ENCODE measurements at regions not wholly inside any gene's neighbourhood (a gene's known extent, or its start where the extent isn't known, plus 50 kb on each side); places are given as distances from the start of the nearest gene placed in this dataset.
A peak's percentile ranks its signal among the peaks of the same experiment; 100 is the strongest.

DNA sequence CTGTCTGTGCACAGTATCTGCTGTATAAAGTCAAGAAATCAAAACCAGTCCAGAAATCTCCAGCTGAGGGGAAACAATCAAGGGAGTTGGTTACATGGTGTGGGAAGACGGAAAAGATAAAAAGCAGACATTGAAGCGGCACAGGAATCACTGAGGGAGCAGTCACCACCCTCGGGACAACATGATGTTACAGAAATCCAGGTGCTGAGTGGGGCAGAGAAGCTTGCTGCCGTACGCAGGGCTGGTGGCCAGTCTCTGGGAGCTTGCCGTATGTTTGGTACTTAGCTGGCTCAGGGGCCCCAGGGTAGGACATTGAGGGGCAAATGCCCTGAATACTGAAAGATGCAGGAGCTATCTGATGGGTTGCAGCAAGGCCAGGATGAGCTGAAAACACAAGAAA lies 237.9 kb downstream of the EDEM1 start:
- H3K4me1 Mint-ChIP-seq (ENCODE audit: unreplicated experiment) = no peaks in the 10 kb centered on the region
- TF ChIP-seq, protein P1, sequence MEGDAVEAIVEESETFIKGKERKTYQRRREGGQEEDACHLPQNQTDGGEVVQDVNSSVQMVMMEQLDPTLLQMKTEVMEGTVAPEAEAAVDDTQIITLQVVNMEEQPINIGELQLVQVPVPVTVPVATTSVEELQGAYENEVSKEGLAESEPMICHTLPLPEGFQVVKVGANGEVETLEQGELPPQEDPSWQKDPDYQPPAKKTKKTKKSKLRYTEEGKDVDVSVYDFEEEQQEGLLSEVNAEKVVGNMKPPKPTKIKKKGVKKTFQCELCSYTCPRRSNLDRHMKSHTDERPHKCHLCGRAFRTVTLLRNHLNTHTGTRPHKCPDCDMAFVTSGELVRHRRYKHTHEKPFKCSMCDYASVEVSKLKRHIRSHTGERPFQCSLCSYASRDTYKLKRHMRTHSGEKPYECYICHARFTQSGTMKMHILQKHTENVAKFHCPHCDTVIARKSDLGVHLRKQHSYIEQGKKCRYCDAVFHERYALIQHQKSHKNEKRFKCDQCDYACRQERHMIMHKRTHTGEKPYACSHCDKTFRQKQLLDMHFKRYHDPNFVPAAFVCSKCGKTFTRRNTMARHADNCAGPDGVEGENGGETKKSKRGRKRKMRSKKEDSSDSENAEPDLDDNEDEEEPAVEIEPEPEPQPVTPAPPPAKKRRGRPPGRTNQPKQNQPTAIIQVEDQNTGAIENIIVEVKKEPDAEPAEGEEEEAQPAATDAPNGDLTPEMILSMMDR (IDR thresholded peaks at IDR 0.05; ENCODE audit: unreplicated experiment) = no peak
- no peaks in the 10 kb centered on the region for H3K27me3 Mint-ChIP-seq (ENCODE audit: unreplicated experiment)
- DNase-seq (ENCODE audit: low spot score) = no peak
- H3K9me3 Mint-ChIP-seq (ENCODE audit: unreplicated experiment) = peaks cover 17% of the 10 kb centered on the region
- H3K4me3 Mint-ChIP-seq (ENCODE audit: unreplicated experiment) = no peak overlapping the region
- no peak overlapping the region for H3K27ac Mint-ChIP-seq (ENCODE audit: unreplicated experiment)
- no peaks in the 10 kb centered on the region for H3K36me3 Mint-ChIP-seq (ENCODE audit: low read depth, unreplicated experiment)

- Mint-ChIP-seq H3K36me3 (ENCODE audit: low read depth, unreplicated experiment) (no peaks in the 10 kb centered on the region), H3K9me3 (ENCODE audit: unreplicated experiment) (peaks cover 17% of the 10 kb centered on the region), H3K4me1 (ENCODE audit: unreplicated experiment) (no peaks in the 10 kb centered on the region), H3K27ac (ENCODE audit: unreplicated experiment) (no peak overlapping the region), H3K27me3 (ENCODE audit: unreplicated experiment) (no peaks in the 10 kb centered on the region), H3K4me3 (ENCODE audit: unreplicated experiment) (no peak overlapping the region)
- peak; percentile 75 for DNase-seq (ENCODE audit: low spot score)
- TF ChIP-seq, protein P1 (IDR thresholded peaks at IDR 0.05; ENCODE audit: unreplicated experiment) = peak; percentile 71
These were observed 238.8 kb downstream of the EDEM1 start for GRCh38 chr3:5426094-5426883.

GRCh38 chr3:5427021-5427420 lies 239.5 kb downstream of the EDEM1 start:
- no peaks in the 10 kb centered on the region for H3K4me1 Mint-ChIP-seq (ENCODE audit: unreplicated experiment)

GRCh38 chr3:5427938-5428337 lies 240.4 kb downstream of the EDEM1 start:
- H3K36me3 Mint-ChIP-seq (ENCODE audit: low read depth, unreplicated experiment) = no peaks in the 10 kb centered on the region
- H3K4me3 Mint-ChIP-seq (ENCODE audit: unreplicated experiment) = no peak overlapping the region
- H3K27ac Mint-ChIP-seq (ENCODE audit: unreplicated experiment) = no peak overlapping the region
- H3K4me1 Mint-ChIP-seq (ENCODE audit: unreplicated experiment) = no peaks in the 10 kb centered on the region
- no peaks in the 10 kb centered on the region for H3K27me3 Mint-ChIP-seq (ENCODE audit: unreplicated experiment)
- TF ChIP-seq, protein P1 (IDR thresholded peaks at IDR 0.05; ENCODE audit: unreplicated experiment) = no peak
- H3K9me3 Mint-ChIP-seq (ENCODE audit: unreplicated experiment) = peaks cover 17% of the 10 kb centered on the region
- DNase-seq (ENCODE audit: low spot score) = no peak

More at GRCh38 chr3:5427021-5427420, 239.5 kb downstream of the EDEM1 start:
- Mint-ChIP-seq H3K36me3 (ENCODE audit: low read depth, unreplicated experiment) (no peaks in the 10 kb centered on the region), H3K4me3 (ENCODE audit: unreplicated experiment) (no peak overlapping the region), H3K27ac (ENCODE audit: unreplicated experiment) (no peak overlapping the region), H3K9me3 (ENCODE audit: unreplicated experiment) (peaks cover 17% of the 10 kb centered on the region), H3K27me3 (ENCODE audit: unreplicated experiment) (no peaks in the 10 kb centered on the region)
- DNase-seq (ENCODE audit: low spot score) = no peak
- TF ChIP-seq, protein P1 (IDR thresholded peaks at IDR 0.05; ENCODE audit: unreplicated experiment) = no peak
